ENCODE measurements at regions not wholly inside any gene's neighbourhood (a gene's known extent, or its start where the extent isn't known, plus 50 kb on each side); places are given as distances from the start of the nearest gene placed in this dataset.
"Not testable (repeated sequence)": the region's sequence is repeated elsewhere in the genome, so short reads cannot be mapped to it uniquely, and the experiment has no call there.

DNA sequence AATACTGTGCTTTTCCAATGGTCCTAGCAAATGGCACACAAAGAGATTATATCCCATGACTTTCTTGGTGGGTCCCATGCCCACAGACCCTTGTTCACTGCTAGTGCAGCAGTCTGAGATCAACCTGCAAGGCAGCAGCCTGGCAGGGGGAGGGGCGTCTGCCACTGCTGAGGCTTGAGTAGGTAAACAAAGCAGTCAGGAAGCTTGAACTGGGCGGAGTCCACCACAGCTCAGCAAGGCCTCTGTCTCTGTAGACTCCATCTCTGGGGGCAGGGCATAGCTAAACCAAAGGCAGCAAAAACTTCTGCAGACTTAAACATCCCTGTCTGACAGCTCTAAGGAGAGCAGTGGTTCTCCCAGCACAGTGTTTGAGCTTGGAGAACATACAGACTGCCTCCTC lies 82.9 kb downstream of the ZNF737 start:
- no peak for DNase-seq

DNA sequence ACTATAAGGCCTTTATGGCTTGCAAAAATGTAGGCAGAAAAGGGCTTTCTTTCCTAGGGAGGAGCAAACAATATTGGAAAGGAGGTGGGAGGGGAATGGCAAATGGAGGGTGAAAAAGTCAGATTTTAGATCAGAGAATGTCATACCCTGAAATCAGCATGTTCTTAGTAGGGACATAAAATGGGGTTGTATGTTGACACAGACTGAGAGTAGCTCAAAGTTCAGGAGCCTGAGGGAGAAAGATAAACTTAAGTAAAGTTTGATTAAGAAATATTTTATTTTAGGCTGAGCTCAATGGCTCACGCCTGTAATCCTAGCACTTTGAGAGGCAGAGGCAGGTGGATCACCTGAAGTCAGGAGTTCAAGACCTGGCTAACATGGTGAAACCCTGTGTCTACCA lies 83.8 kb downstream of the ZNF737 start:
- no peak for DNase-seq

DNA sequence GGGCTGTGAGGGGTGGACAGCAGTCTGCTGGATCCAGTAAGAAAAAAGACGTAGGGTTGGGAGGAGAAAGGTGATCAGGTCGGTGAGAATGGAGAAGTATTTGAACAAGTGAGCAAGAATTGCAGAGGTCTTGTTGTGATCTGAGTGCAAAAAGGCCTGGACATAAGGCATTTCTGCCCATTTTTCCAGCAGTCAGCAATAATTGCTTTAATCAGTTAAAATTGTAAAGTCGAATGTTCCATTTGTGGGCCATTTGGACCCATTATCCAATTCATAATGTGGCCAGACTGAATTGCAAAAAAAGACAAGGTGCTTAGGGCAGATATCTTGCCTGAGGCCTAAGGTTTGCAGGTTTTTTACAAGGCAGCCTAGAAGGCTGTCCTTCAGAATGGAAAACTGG lies 86.1 kb downstream of the ZNF737 start:
- DNase-seq: no peak

DNA sequence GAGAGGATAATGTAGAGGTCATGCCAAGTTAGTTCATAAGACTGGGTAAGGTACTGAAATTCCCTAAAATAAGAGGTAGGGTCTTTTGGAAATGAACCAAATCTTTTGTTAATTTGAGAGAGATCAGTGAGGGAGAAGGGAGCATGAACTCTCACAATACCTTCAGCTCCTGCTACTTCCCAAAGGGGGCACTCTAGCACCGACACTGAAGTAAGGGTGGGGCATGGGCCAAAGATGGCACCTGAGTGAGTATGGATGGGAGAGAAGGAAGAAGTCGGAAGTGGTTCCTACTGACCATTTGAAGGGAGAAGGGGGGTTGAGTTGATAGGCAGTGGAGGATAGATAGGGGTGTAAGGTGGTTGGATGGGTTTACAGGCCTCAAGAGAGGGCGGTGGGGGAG lies 86.6 kb downstream of the ZNF737 start:
- DNase-seq: no peak

DNA sequence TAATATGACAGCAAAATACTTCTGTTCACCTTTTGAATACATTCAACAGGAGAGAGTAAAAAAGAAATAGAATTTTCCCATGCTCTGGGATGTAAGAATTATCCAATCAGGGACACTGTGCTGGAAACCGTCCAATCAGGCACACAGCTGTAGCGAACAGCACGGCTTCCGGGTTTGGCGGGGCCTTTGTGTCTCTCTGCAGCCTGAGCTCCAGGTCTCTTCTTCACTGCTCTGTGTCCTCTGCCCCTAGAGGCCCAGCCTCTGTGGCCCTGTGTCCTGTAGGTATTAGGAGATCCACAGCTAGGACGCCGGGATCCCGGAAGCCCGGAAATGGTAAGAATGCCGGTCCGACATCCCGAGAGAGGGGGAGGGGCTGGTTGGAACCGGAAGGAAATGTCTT lies 92.7 kb downstream of the ZNF737 start:
- no peak for DNase-seq

DNA sequence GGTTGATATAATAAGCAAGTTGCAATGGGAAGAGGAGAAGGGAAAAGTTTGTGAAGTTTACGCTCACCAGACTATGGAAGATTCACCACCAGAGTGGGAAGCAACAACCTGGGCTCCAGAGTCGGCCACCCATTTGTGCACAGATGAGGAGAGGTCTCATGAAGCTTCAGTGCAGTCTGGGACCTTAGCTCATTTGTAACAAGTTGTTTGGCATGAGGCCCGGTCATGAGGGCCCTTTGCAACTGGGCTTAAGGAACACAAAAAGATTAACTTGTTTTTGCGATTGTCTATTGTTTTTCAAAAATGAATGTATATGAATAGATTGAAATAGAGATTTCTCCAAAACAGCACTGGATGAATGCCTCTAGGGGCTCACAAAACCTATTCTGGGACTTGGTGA lies 94.2 kb downstream of the ZNF737 start:
- DNase-seq: no peak

DNA sequence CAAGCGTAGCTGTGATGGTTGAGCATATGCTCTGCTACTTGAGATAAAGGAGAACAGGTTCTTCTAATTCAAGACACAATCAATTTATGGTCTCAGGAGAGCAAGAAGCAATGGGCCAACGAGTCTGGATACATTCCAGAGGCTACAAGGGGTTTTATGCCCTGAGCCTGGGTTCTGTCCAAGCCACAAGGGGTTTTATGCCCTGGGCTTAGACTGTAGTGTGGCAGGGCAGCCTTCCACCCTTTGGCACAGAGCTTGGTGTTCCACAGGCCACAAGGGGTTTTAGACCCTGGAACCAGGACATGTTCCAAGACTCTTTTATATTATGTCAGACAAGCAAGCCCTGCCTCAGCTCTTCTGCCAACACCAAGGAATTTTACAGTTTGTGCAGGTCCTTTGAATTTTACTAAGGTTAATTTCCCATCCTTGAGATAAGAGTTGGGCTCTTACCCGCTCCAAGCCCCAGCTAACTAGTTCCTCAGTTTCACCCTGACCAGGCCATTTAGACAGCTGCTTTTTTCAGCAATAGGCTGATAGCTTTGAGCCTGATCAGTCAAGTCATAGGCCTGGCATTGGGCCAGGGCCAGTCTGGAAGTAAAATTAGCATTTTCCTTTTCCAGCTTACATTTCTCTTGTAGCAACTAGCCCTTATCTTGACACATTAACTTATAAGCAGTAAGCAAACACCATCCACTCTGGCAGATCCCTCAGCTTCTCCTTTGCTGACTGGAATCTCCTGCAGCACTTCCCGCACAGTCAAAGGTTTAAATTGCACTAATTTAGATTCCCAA lies 95.0 kb downstream of the ZNF737 start:
- no peak for DNase-seq

DNA sequence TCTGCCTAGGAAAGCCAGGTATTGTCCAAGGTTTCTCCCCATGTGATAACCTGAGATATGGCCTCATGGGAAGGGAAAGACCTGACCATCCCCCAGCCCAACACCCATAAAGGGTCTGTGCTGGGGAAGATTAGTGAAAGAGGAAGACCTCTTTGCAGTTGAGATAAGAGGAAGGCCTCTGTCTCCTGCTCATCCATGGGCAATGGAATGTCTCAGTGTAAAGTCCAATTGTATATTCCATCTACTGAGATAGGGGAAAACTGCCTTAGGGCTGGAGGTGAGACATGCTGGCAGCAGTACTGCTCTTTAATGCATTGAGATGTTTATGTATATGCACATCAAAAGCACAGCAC lies 99.0 kb downstream of the ZNF737 start:
- DNase-seq: not testable (repeated sequence)

DNA sequence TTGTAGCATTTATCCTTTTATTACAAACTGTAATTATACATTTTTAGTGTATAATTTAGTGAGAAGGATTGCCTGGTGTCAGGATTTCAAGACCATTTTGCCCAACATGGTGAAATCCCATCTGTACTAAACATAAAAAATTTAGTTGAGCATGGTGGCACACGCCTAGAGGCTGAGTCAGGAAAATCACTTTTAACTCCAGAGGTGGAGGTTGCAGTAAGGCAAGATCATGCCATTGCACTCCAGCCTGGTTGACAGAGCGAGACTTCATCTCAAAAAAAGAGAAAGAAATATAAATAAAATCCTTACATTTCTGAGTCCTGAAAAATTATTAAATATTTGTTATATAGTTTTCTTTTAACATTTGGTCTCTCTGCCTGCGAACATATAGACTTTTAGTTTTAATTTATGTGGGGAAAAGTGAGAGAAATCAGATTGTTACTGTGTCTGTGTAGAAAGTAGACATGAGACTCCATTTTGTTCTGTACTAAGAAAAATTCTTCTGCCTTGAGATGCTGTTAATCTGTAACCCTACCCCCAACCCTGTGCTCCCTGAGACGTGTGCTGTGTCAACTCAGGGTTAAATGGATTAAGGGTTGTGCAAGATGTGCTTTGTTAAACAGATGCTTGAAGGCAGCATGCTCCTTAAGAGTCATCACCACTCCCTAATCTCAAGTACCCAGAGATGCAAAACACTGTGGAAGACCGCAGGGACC lies 99.5 kb downstream of the ZNF737 start:
- DNase-seq: not testable (repeated sequence)

DNA sequence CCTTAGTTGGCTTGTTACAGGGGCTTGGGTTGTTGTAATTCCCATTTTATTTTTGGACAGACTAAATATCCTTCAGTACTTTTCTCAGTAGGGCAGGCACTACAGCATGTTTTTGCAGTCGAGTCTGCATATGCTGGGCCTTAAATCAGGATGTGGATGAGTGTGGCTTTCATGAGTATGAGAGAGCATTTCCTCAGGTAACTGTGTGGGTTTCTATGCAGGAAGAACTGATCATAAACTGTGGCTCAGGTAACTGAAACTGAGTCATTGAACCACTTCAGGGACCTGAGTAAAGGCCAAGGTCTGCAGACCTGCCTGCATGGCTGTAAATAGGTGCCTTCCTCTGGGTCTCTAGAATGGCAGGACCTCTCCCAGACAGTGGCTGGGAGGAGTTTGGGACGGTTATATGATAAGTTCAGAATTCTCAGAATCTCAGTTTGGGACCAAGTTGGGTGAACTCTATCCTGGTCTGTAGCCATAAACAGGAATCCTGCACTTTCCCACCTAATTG lies 112.1 kb downstream of the ZNF737 start:
- DNase-seq: no peak

DNA sequence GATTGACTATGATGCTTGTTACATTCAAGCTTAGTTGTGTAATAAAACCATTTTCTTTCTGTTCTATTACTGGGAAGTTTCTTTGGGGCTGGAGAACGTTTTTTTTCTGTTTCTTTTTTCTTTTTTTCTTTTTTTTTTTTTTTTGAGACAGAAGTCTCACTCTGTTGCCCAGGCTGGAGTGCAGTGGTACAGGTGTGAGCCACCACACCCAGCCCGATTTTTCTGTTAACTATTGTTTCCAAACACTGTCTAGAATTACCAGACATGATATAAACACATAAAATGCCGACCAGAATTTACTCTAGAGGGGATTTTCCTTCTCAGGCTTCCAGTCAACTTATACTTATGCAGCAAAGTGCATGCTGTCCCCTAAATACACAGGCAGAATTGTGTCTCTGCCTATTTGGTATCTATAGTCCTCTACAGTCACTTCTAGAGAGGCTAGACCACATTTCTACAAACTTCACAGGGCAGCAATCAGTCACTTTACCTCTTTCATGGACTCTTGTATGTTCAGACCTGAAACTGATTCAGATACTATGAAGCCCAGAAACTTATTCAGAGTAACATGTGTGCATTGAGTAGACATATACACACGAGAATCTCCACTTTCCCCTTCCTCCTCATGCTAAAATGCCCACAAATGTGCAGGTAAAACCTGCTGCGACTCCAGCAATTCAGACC lies 121.2 kb downstream of the ZNF737 start:
- no peak for DNase-seq

DNA sequence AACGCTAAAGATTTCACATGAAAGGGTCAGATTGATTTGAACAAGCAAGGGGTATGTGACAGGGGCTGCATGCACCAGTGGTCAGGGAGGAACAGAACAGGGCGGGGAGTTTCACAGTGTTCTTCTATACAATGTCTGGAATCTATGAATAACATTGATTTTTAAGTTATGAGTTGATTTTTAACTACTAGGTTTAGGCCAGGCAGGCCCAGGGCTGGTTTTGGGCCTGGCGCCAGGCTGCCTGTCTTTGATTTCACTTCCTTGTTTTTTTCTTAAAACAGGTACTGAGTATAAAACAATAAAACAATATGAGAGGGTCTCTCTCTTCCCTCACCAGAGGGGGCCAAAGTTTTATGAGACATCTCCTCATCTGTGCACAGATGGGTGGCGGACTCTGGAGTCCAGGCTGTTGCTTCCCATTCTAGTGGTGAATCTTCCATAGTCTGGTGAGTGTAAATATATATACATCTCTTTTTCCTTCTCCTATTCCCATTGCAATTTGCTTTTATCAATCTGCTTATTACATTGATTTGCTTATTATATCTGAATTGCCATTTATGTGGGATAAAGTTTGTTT lies 133.2 kb downstream of the ZNF737 start:
- DNase-seq: not testable (repeated sequence)

DNA sequence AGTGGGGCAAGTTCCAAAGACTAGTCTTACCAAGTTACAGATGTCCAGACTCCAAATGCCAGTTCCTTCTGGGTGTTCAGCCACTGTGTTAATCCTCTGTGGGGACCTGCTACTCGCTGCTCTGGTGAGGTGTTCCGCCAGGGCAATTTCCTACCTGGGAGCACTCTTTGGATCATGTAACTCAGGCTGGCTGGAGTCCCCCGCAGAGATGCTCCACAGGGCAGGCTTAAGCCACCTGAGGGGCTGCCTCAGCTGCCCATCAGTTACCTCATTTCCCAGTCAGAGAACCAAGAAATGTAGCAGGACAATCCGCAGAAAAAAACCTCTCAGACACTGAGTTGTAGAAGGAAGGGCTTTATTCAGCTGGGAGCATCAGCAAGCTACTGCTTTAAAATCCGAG lies 133.8 kb downstream of the ZNF737 start:
- no peak for DNase-seq

DNA sequence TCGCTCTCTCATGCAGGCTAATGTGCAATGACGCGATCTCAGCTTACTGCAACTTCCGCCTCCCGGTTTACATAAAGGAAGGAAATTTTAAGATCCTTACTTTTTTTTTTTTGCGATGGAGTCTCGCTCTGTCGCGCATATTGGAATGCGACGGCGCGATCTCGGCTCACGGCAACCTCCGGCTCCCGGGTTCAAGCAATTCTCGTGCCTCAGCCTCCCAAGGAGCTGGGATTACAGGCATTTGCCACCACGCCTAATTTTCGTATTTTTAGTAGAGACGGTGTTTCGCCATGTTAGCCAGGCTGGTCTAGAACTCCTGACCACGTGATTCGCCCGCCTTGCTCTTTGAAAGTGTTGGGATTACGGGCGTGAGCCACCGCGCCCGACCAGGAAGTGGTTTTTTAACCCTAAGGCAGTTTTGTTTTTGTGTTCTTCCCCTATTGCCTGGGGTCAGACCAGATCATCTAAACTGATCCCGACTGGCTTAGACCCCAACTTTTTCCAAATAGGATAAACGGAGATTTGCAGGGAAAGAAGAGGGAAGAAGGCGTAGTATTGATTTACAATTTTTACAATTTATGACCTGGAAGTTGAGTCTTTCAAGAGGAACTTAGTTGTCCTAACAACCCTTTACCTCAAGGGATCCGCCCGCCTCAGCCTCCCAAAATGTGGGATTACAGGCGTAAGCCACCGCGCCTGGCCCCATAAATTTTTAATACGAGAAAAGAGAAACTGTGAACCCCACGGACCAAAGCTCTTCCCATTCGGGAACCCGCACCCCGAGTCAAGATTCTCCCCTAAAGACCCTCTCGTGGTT lies 142.0 kb downstream of the ZNF737 start:
- DNase-seq: peak; percentile 80

DNA sequence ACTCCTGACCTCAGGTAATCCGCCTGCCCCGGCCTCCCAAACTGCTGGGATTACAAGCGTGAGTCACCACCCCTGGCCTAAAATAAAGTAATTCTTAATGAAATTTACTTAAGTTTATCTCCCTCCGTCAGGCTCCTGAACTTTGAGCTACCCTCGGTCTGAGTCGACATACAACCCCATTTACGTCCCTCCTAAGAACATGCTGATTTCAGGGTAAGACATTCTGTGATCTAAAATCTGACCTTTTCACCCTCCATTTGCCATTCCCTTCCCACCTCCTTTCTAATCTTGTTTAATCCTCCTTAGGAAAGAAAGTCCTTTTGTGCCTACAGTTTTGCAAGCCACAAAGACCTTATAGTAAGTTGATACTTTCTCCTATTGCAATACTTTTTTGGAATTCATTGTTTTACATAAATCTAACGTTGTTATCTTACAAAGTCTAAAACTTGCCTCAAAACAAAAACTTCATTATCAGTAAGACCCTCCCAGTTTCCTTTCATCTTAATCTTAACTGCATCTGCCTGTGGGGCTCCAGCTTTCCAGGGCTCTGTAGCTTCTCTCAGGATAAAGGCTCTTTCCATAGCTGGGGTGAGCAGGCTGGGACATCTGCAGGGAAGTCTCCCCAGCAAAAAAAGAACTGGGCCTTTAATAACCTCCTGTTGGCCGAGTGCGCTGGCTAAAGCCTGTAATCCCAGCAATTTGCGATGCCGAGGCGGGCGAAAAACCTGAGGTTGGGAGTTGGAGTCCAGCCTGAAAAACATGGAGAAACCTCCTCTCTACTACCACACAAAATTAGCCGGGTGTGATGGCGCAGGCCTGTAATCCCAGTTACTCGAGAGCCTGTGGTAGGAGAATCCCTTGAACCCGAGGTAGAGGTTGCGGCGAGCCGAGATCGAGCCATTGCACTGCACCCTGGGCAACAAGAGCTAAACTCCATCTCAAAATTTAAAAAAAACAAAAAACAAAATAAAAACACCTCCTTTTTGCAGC lies 143.1 kb downstream of the ZNF737 start:
- peak; percentile 32 for DNase-seq

DNA sequence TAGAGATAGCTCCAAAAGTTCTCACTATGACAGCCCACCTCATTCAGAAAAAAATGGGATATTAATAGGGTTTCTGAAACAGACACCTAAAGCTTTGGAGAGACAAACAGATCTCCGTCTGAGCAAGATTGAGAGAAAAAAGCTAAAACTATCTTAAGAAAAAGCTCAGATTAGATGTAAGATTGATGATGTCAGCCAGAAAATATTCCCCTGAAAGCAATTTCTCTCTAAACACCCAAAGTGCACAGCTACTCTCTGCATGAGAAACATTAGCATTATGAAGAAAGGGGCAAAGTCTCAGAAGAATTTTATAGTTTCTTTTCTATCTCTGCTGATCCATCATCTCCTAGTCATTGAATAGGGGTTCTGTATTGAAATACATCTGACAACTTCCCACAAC lies 148.9 kb downstream of the ZNF737 start:
- no peak for DNase-seq

DNA sequence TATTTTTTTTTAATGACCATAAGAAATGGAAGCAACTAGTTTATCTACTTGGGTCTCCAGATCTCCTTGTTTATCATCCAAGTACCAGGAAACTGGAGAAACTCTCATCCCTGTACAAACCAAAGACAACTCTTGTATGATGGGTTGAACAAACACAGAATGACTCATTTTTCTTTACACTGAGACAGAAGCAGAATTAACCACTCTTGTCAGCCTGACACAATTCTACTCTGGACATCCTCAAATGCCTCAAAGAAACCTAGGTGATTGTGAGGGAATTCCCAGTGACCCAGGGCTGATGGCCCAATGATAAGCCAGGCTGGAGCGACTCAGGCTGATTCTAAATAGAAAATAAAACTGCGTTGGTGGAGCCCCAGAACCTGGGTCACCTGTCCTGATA lies 151.5 kb downstream of the ZNF737 start:
- no peak for DNase-seq

DNA sequence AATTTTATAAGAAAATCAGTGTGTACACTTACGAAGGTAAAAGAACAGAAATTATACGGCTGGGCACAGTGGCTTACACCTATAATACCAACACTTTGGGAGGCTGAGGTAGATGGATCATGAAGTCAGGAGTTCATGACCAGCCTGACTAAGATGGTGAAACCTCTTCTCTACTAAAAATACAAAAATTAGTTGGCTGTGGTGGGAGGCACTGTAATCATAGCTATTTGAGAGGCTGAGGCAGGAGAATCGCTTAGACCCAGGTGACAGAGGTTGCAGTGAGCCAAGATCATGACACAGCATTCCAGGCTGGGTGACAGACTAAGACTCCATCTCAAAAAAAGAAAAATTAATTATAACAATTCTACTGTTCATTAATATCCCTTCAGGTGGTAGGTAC lies 151.9 kb downstream of the ZNF737 start:
- DNase-seq: no peak

DNA sequence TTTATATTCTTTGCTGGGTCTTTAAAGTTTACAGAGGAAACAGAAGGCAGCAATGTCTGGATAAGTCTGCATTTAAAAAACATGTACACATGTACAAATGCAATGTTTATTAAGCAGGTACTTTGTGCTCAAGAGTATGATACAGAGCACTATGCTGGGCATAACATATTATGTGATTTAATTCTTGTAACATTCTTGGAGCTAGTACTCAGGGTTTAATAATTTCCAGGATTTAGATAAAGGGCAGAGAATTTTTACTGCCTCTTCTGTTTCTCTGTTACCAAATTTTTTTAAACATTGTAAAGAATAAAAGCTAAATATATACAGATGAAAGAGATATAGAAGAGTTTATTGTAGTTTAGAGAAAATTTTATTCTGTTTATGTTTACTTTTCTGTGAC lies 152.7 kb downstream of the ZNF737 start:
- no peak for DNase-seq

DNA sequence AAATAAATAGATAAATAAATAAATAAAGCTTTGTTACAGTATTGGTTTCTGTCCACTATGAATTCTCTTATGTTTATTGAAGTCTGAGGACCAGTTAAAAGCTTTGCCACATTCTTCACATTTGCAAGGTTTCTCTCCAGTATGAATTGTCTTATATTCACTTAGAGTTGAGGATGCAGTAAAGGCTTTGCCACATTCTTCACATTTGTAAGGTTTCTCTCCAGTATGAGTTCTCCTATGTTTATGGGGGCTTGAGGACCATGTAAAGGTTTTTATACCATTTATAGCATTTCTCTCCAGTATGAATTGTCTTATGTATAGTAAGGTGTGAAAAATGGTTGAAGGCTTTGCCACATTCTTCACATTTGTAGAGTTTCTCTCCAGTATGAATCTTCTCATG lies 168.3 kb downstream of the ZNF737 start:
- DNase-seq: no peak

All from tongue (tissue), 1 donor.